HuH-7 (cell line): ENCODE measurements at regions not wholly inside any gene's neighbourhood (a gene's known extent, or its start where the extent isn't known, plus 50 kb on each side); places are given as distances from the start of the nearest gene placed in this dataset.
A peak's percentile ranks its signal among the peaks of the same experiment; 100 is the strongest.

Experiments
- DNase-seq: peaks from one replicate; pipeline ENCODE4 v3.0.0; 2011; ENCODE audit warnings: low spot score

- DNase-seq: no peak
Measured at GRCh38 chr4:38313175-38313574, 350.8 kb upstream of the KLF3 start.

- no peak for DNase-seq
Measured at GRCh38 chr4:38313999-38314561, 349.9 kb upstream of the KLF3 start.

- no peak for DNase-seq
Measured at GRCh38 chr4:38314663-38315062, 349.3 kb upstream of the KLF3 start.

GRCh38 chr4:38315286-38315685 is 348.7 kb upstream of the KLF3 start:
- DNase-seq: no peak

- no peak for DNase-seq
Measured at GRCh38 chr4:38316045-38316444, 348.0 kb upstream of the KLF3 start.

GRCh38 chr4:38317041-38317674 is 346.8 kb upstream of the KLF3 start:
- no peak for DNase-seq

GRCh38 chr4:38318737-38319455 is 345.1 kb upstream of the KLF3 start:
- DNase-seq: peak; percentile 83

GRCh38 chr4:38319456-38320342 is 344.3 kb upstream of the KLF3 start:
- DNase-seq: peak; percentile 90

- no peak for DNase-seq
Measured at GRCh38 chr4:38320343-38320695, 343.7 kb upstream of the KLF3 start.

GRCh38 chr4:38320833-38321232 is 343.2 kb upstream of the KLF3 start:
- no peak for DNase-seq

- no peak for DNase-seq
Measured at GRCh38 chr4:38322714-38323113, 341.3 kb upstream of the KLF3 start.

GRCh38 chr4:38323141-38323641 is 340.8 kb upstream of the KLF3 start:
- DNase-seq: no peak

GRCh38 chr4:38324861-38325628 is 339.0 kb upstream of the KLF3 start:
- DNase-seq: no peak

- DNase-seq: no peak
Measured at GRCh38 chr4:38325629-38325913, 338.4 kb upstream of the KLF3 start.

GRCh38 chr4:38326499-38326898 is 337.5 kb upstream of the KLF3 start:
- DNase-seq: no peak

GRCh38 chr4:38327174-38327573 is 336.8 kb upstream of the KLF3 start:
- no peak for DNase-seq

- DNase-seq: no peak
Measured at GRCh38 chr4:38328989-38329729, 334.8 kb upstream of the KLF3 start.

GRCh38 chr4:38330321-38330720 is 333.7 kb upstream of the KLF3 start:
- DNase-seq: no peak

GRCh38 chr4:38330936-38331335 is 333.1 kb upstream of the KLF3 start:
- DNase-seq: no peak

- DNase-seq: no peak
Measured at GRCh38 chr4:38332699-38333098, 331.3 kb upstream of the KLF3 start.

- no peak for DNase-seq
Measured at GRCh38 chr4:38333219-38333618, 330.8 kb upstream of the KLF3 start.
